WTC11 (cell line): ENCODE measurements at regions not wholly inside any gene's neighbourhood (a gene's known extent, or its start where the extent isn't known, plus 50 kb on each side); places are given as distances from the start of the nearest gene placed in this dataset.

Experiments
- IRF2 ChIP-seq: sonication (generic); formaldehyde crosslinking; IDR thresholded peaks from 2 replicates; pipeline ENCODE4 v1.8.0; 2022; ENCODE audit warnings: low read depth, missing genetic modification reagents, borderline replicate concordance
- TCF7 ChIP-seq: sonication (generic); formaldehyde crosslinking; IDR thresholded peaks from 2 replicates; pipeline ENCODE4 v1.8.0; 2022; ENCODE audit warnings: mild to moderate bottlenecking, low read depth, missing genetic modification reagents, moderate library complexity
- TF ChIP-seq, protein P1 (sequence below): fragments of 200-600 bp; IDR thresholded peaks from 2 replicates; pipeline ENCODE4 v1.8.0; 2022; ENCODE audit warnings: antibody characterized with exemption
- TF ChIP-seq, protein P2 (sequence below): sonication (generic); formaldehyde crosslinking; IDR thresholded peaks from 2 replicates; pipeline ENCODE4 v1.8.1; 2023; ENCODE audit warnings: mild to moderate bottlenecking, missing genetic modification reagents, borderline replicate concordance
- TF ChIP-seq, protein P3 (sequence below): sonication (generic); formaldehyde crosslinking; IDR thresholded peaks from 2 replicates; pipeline ENCODE4 v1.8.1; 2022; ENCODE audit warnings: low read depth, missing genetic modification reagents, borderline replicate concordance
- TF ChIP-seq, protein P4 (sequence below): sonication (generic); formaldehyde crosslinking; conservative IDR thresholded peaks from 2 replicates; pipeline ENCODE4 v1.8.1; 2022; ENCODE audit warnings: mild to moderate bottlenecking, missing genetic modification reagents

DNA sequence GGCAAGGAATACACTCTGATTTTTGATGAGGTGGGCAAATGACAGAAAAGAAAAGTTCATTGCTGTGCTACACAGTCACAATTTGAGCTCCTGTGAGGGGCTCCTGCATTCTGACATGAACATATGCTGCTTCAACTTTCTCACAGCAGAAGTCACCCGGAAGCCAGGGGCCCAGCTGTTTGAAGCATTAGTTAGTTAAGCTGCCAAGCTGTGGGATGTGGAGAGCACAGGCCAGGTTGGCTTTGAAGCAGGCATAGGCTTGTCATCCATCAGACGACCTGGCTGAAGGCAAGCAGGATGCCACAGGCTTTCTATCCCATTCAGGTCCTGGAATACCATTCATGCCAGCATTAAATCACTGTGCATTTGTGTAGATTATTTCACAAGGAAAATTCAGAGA is 63.1 kb downstream of the MTNR1B start:
- TF ChIP-seq, protein P1, sequence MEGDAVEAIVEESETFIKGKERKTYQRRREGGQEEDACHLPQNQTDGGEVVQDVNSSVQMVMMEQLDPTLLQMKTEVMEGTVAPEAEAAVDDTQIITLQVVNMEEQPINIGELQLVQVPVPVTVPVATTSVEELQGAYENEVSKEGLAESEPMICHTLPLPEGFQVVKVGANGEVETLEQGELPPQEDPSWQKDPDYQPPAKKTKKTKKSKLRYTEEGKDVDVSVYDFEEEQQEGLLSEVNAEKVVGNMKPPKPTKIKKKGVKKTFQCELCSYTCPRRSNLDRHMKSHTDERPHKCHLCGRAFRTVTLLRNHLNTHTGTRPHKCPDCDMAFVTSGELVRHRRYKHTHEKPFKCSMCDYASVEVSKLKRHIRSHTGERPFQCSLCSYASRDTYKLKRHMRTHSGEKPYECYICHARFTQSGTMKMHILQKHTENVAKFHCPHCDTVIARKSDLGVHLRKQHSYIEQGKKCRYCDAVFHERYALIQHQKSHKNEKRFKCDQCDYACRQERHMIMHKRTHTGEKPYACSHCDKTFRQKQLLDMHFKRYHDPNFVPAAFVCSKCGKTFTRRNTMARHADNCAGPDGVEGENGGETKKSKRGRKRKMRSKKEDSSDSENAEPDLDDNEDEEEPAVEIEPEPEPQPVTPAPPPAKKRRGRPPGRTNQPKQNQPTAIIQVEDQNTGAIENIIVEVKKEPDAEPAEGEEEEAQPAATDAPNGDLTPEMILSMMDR, result no peak
- TF ChIP-seq TCF7 (CRISPR knock-in tag) (no peak), IRF2 (CRISPR knock-in tag) (no peak)
- TF ChIP-seq, protein P2, sequence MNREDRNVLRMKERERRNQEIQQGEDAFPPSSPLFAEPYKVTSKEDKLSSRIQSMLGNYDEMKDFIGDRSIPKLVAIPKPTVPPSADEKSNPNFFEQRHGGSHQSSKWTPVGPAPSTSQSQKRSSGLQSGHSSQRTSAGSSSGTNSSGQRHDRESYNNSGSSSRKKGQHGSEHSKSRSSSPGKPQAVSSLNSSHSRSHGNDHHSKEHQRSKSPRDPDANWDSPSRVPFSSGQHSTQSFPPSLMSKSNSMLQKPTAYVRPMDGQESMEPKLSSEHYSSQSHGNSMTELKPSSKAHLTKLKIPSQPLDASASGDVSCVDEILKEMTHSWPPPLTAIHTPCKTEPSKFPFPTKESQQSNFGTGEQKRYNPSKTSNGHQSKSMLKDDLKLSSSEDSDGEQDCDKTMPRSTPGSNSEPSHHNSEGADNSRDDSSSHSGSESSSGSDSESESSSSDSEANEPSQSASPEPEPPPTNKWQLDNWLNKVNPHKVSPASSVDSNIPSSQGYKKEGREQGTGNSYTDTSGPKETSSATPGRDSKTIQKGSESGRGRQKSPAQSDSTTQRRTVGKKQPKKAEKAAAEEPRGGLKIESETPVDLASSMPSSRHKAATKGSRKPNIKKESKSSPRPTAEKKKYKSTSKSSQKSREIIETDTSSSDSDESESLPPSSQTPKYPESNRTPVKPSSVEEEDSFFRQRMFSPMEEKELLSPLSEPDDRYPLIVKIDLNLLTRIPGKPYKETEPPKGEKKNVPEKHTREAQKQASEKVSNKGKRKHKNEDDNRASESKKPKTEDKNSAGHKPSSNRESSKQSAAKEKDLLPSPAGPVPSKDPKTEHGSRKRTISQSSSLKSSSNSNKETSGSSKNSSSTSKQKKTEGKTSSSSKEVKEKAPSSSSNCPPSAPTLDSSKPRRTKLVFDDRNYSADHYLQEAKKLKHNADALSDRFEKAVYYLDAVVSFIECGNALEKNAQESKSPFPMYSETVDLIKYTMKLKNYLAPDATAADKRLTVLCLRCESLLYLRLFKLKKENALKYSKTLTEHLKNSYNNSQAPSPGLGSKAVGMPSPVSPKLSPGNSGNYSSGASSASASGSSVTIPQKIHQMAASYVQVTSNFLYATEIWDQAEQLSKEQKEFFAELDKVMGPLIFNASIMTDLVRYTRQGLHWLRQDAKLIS (CRISPR knock-in tag), result no peak
- TF ChIP-seq, protein P3, sequence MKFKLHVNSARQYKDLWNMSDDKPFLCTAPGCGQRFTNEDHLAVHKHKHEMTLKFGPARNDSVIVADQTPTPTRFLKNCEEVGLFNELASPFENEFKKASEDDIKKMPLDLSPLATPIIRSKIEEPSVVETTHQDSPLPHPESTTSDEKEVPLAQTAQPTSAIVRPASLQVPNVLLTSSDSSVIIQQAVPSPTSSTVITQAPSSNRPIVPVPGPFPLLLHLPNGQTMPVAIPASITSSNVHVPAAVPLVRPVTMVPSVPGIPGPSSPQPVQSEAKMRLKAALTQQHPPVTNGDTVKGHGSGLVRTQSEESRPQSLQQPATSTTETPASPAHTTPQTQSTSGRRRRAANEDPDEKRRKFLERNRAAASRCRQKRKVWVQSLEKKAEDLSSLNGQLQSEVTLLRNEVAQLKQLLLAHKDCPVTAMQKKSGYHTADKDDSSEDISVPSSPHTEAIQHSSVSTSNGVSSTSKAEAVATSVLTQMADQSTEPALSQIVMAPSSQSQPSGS (CRISPR knock-in tag), result no peak
- TF ChIP-seq, protein P4, sequence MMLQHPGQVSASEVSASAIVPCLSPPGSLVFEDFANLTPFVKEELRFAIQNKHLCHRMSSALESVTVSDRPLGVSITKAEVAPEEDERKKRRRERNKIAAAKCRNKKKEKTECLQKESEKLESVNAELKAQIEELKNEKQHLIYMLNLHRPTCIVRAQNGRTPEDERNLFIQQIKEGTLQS (CRISPR knock-in tag), result no peak
